ENCODE measurements at regions not wholly inside any gene's neighbourhood (a gene's known extent, or its start where the extent isn't known, plus 50 kb on each side); places are given as distances from the start of the nearest gene placed in this dataset.

DNA sequence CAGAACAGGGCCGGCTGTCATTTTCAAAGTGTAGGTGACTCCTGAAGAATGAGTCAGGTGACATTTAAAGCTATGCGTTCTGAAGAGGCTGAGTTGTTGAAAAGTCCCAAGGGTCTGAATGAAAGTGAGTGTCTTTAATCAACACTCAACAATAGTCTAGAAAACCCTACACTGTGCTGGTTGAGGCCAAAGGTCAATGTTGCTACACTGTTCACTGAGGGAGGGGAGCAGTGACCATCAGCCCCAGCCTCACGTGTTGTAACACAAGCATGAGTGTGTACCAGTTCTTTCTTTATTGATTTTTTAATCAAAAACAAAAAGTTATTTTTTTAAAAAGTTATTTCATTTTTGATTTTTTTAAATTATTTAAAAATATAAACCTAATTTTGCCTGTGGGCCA, 418.8 kb upstream of the LRFN5 start:
- H3K4me3 ChIP-seq (replicated peaks in 1 of 2; ENCODE audit: low read depth in 1 of 2, low read length in 2 of 2) = no peak overlapping the region
- intact Hi-C loops (cut with micrococcal nuclease) = no loop called here
- ChIA-PET POLR2A (no interaction called here), CTCF (no interaction called here), RAD21 (ENCODE audit: low non-redundant PET in 1 of 2, low total read pairs in 2 of 2, uncharacterized antibody in 2 of 2, unreplicated experiment in 2 of 2) (no interaction called here)
- H3K36me3 ChIP-seq (ENCODE audit: control insufficient read depth in 1 of 2, insufficient read depth in 2 of 2, low read length in 2 of 2) = no peaks in the 10 kb centered on the region
- no peak for DNase-seq (ENCODE audit: low read depth, low spot score)
- no peaks in the 10 kb centered on the region for H4K20me1 ChIP-seq (ENCODE audit: insufficient read depth)
- no peak for ATAC-seq
- no peaks in the 10 kb centered on the region for H3K9me2 ChIP-seq (ENCODE audit: insufficient read depth)
- no peak overlapping the region for H3K27ac ChIP-seq (ENCODE audit: low read depth, low read length)
- no peaks in the 10 kb centered on the region for H3K27me3 ChIP-seq (ENCODE audit: insufficient read depth, low read length)
- no peak overlapping the region for H2AFZ ChIP-seq (ENCODE audit: low read depth, low read length, poor library complexity, severe bottlenecking)
- H3K4me1 ChIP-seq (ENCODE audit: control insufficient read depth in 1 of 2, insufficient read depth in 2 of 2, low read length in 2 of 2) = no peaks in the 10 kb centered on the region
- H3K9ac ChIP-seq (ENCODE audit: low read length) = no peak overlapping the region
- H3K79me2 ChIP-seq (ENCODE audit: insufficient read depth, low read length) = no peaks in the 10 kb centered on the region
- no TSS peak for BruUV-seq (replicated peaks)
- H3K9me3 ChIP-seq (ENCODE audit: control insufficient read depth in 1 of 2, insufficient read depth in 1 of 2, low read depth in 1 of 2, low read length in 2 of 2) = no peaks in the 10 kb centered on the region
- H3K4me2 ChIP-seq (ENCODE audit: low read length) = no peak overlapping the region
- TF ChIP-seq POLR2AphosphoS5 (IDR thresholded peaks at IDR 0.05; ENCODE audit: low read depth, low read length) = no peak
- no peak for TF ChIP-seq CBX3 (IDR thresholded peaks at IDR 0.05; ENCODE audit: low read depth)
- TF ChIP-seq ZFX (IDR thresholded peaks at IDR 0.05) = no peak
- no peak for TF ChIP-seq SRF (IDR thresholded peaks at IDR 0.05; ENCODE audit: low read depth)

DNA sequence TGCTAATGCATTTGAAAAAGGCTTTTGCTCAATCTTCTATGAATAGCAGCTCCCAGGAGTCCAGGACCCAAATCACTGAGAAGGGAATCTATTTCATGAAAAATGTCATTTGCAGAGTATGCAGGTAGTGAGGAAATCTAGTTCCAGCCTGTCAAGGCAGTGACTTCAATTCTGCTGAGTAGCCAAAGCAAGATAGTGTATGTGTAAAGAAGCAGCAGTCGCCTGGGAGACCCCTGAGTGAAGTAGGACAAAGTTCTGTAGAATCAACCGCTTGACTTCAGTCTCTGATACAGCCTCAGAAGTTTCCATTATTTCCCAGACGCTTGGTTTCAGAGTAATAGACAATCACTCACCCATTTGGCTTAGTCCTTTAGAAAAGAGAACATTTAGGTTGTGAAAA, 435.6 kb upstream of the LRFN5 start:
- Histone ChIP-seq H3K4me2 (ENCODE audit: low read length) (no peak overlapping the region), H3K36me3 (ENCODE audit: control insufficient read depth in 1 of 2, insufficient read depth in 2 of 2, low read length in 2 of 2) (no peaks in the 10 kb centered on the region), H3K27ac (ENCODE audit: low read depth, low read length) (no peak overlapping the region), H3K27me3 (ENCODE audit: insufficient read depth, low read length) (no peaks in the 10 kb centered on the region), H4K20me1 (ENCODE audit: insufficient read depth) (no peaks in the 10 kb centered on the region), H3K4me1 (ENCODE audit: control insufficient read depth in 1 of 2, insufficient read depth in 2 of 2, low read length in 2 of 2) (no peaks in the 10 kb centered on the region), H3K9me3 (ENCODE audit: control insufficient read depth in 1 of 2, insufficient read depth in 1 of 2, low read depth in 1 of 2, low read length in 2 of 2) (no peaks in the 10 kb centered on the region), H3K79me2 (ENCODE audit: insufficient read depth, low read length) (no peaks in the 10 kb centered on the region), H3K9me2 (ENCODE audit: insufficient read depth) (no peaks in the 10 kb centered on the region), H2AFZ (ENCODE audit: low read depth, low read length, poor library complexity, severe bottlenecking) (no peak overlapping the region), H3K4me3 (replicated peaks in 1 of 2; ENCODE audit: low read depth in 1 of 2, low read length in 2 of 2) (no peak overlapping the region), H3K9ac (ENCODE audit: low read length) (no peak overlapping the region)
- TF ChIP-seq, protein P1, sequence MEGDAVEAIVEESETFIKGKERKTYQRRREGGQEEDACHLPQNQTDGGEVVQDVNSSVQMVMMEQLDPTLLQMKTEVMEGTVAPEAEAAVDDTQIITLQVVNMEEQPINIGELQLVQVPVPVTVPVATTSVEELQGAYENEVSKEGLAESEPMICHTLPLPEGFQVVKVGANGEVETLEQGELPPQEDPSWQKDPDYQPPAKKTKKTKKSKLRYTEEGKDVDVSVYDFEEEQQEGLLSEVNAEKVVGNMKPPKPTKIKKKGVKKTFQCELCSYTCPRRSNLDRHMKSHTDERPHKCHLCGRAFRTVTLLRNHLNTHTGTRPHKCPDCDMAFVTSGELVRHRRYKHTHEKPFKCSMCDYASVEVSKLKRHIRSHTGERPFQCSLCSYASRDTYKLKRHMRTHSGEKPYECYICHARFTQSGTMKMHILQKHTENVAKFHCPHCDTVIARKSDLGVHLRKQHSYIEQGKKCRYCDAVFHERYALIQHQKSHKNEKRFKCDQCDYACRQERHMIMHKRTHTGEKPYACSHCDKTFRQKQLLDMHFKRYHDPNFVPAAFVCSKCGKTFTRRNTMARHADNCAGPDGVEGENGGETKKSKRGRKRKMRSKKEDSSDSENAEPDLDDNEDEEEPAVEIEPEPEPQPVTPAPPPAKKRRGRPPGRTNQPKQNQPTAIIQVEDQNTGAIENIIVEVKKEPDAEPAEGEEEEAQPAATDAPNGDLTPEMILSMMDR (IDR thresholded peaks at IDR 0.05 in 2 of 3, conservative IDR thresholded peaks at IDR 0.05 in 1 of 3; ENCODE audit: borderline replicate concordance in 1 of 3, insufficient read depth in 1 of 3, low read depth in 2 of 3, low read length in 2 of 3) = no peak
- TF ChIP-seq TCF7L2 (IDR thresholded peaks at IDR 0.05; ENCODE audit: borderline replicate concordance, extremely low read depth, insufficient read depth, insufficient read length) = no peak
- no peak for TF ChIP-seq SRF (IDR thresholded peaks at IDR 0.05; ENCODE audit: low read depth)
- no peak for TF ChIP-seq ZNF274 (IDR thresholded peaks at IDR 0.05; ENCODE audit: low read depth, low read length)
- no peak for TF ChIP-seq ELF1 (IDR thresholded peaks at IDR 0.05; ENCODE audit: borderline replicate concordance, low read depth)
- TF ChIP-seq RAD21 (IDR thresholded peaks at IDR 0.05; ENCODE audit: low read depth) = no peak
- ATAC-seq (no peak), DNase-seq (ENCODE audit: low read depth, low spot score) (no peak)
- ChIA-PET CTCF (no interaction called here), POLR2A (no interaction called here), RAD21 (ENCODE audit: low non-redundant PET in 1 of 2, low total read pairs in 2 of 2, uncharacterized antibody in 2 of 2, unreplicated experiment in 2 of 2) (no interaction called here)
- intact Hi-C loops (cut with micrococcal nuclease) = no loop called here
- BruUV-seq (replicated peaks) = no TSS peak
